ENCODE measurements at regions not wholly inside any gene's neighbourhood (a gene's known extent, or its start where the extent isn't known, plus 50 kb on each side); places are given as distances from the start of the nearest gene placed in this dataset.
"Not testable (repeated sequence)": the region's sequence is repeated elsewhere in the genome, so short reads cannot be mapped to it uniquely, and the experiment has no call there.

GRCh38 chr11:33987545-33987944 lies 64.0 kb upstream of the CAPRIN1 start:
- Mint-ChIP-seq H3K9me3 (ENCODE audit: unreplicated experiment) (peaks cover 4% of the 10 kb centered on the region), H3K36me3 (ENCODE audit: low read depth, unreplicated experiment) (no peaks in the 10 kb centered on the region), H3K4me3 (ENCODE audit: unreplicated experiment) (no peak overlapping the region), H3K4me1 (ENCODE audit: low read depth, unreplicated experiment) (no peaks in the 10 kb centered on the region), H3K27ac (ENCODE audit: unreplicated experiment) (no peak overlapping the region), H3K27me3 (ENCODE audit: low read depth, unreplicated experiment) (no peaks in the 10 kb centered on the region)
- FAIRE-seq: no peak
- no peak overlapping the region for H3K4me2 ChIP-seq (ENCODE audit: low read length)
- H3K36me3 ChIP-seq (ENCODE audit: insufficient read depth, low read length): no peaks in the 10 kb centered on the region
- no peak overlapping the region for H3K9ac ChIP-seq (ENCODE audit: low read length)
- H2AFZ ChIP-seq (ENCODE audit: low read depth, low read length): no peak overlapping the region
- no peaks in the 10 kb centered on the region for H3K79me2 ChIP-seq (ENCODE audit: insufficient read depth, low read length)
- TF ChIP-seq EZH2 (IDR thresholded peaks at IDR 0.05; ENCODE audit: insufficient read depth, low read length) (no peak), CTCF (IDR thresholded peaks at IDR 0.05; ENCODE audit: insufficient read depth, low read depth, low read length) (no peak)
- DNase-seq (ENCODE audit: low read depth): no peak
- H3K4me3 ChIP-seq (ENCODE audit: insufficient read depth, low read depth, low read length): no peak overlapping the region
- H3K27ac ChIP-seq (ENCODE audit: low read depth, low read length): no peak overlapping the region
- no peaks in the 10 kb centered on the region for H3K4me1 ChIP-seq (ENCODE audit: insufficient read depth, low read length)
- no peaks in the 10 kb centered on the region for H3K27me3 ChIP-seq (ENCODE audit: insufficient read depth, low read length)
- H4K20me1 ChIP-seq (ENCODE audit: insufficient read depth, low read length): no peaks in the 10 kb centered on the region
- H3K9me3 ChIP-seq (ENCODE audit: insufficient read depth, low read depth, low read length): no peaks in the 10 kb centered on the region

- not testable (repeated sequence) for H3K79me2 ChIP-seq (ENCODE audit: insufficient read depth, low read length); H3K36me3 Mint-ChIP-seq (ENCODE audit: low read depth, unreplicated experiment); H3K9me3 ChIP-seq (ENCODE audit: insufficient read depth, low read depth, low read length); H3K27me3 ChIP-seq (ENCODE audit: insufficient read depth, low read length); H3K4me1 ChIP-seq (ENCODE audit: insufficient read depth, low read length); H3K27ac Mint-ChIP-seq (ENCODE audit: unreplicated experiment); H3K4me3 Mint-ChIP-seq (ENCODE audit: unreplicated experiment); H3K27me3 Mint-ChIP-seq (ENCODE audit: low read depth, unreplicated experiment); H3K4me1 Mint-ChIP-seq (ENCODE audit: low read depth, unreplicated experiment); H3K4me2 ChIP-seq (ENCODE audit: low read length); H3K4me3 ChIP-seq (ENCODE audit: insufficient read depth, low read depth, low read length); DNase-seq (ENCODE audit: low read depth); H2AFZ ChIP-seq (ENCODE audit: low read depth, low read length); H4K20me1 ChIP-seq (ENCODE audit: insufficient read depth, low read length); H3K9ac ChIP-seq (ENCODE audit: low read length); H3K9me3 Mint-ChIP-seq (ENCODE audit: unreplicated experiment); H3K27ac ChIP-seq (ENCODE audit: low read depth, low read length); FAIRE-seq; H3K36me3 ChIP-seq (ENCODE audit: insufficient read depth, low read length)
These were observed 64.7 kb upstream of the CAPRIN1 start for GRCh38 chr11:33986597-33987501.

- TF ChIP-seq EZH2 (IDR thresholded peaks at IDR 0.05; ENCODE audit: insufficient read depth, low read length) (no peak), CTCF (IDR thresholded peaks at IDR 0.05; ENCODE audit: insufficient read depth, low read depth, low read length) (peak; percentile 10)
- H3K79me2 ChIP-seq (ENCODE audit: insufficient read depth, low read length): no peaks in the 10 kb centered on the region
- no peak overlapping the region for H2AFZ ChIP-seq (ENCODE audit: low read depth, low read length)
- DNase-seq (ENCODE audit: low read depth) (no peak), FAIRE-seq (no peak)
- Mint-ChIP-seq H3K4me3 (ENCODE audit: unreplicated experiment) (no peak overlapping the region), H3K9me3 (ENCODE audit: unreplicated experiment) (no peaks in the 10 kb centered on the region), H3K27me3 (ENCODE audit: low read depth, unreplicated experiment) (peaks cover 3% of the 10 kb centered on the region), H3K36me3 (ENCODE audit: low read depth, unreplicated experiment) (no peaks in the 10 kb centered on the region), H3K27ac (ENCODE audit: unreplicated experiment) (no peak overlapping the region), H3K4me1 (ENCODE audit: low read depth, unreplicated experiment) (no peaks in the 10 kb centered on the region)
- peaks cover 8% of the 10 kb centered on the region for H3K27me3 ChIP-seq (ENCODE audit: insufficient read depth, low read length)
- no peak overlapping the region for H3K9ac ChIP-seq (ENCODE audit: low read length)
- H3K4me3 ChIP-seq (ENCODE audit: insufficient read depth, low read depth, low read length): no peak overlapping the region
- no peak overlapping the region for H3K4me2 ChIP-seq (ENCODE audit: low read length)
- no peaks in the 10 kb centered on the region for H3K4me1 ChIP-seq (ENCODE audit: insufficient read depth, low read length)
- no peaks in the 10 kb centered on the region for H3K9me3 ChIP-seq (ENCODE audit: insufficient read depth, low read depth, low read length)
- H3K27ac ChIP-seq (ENCODE audit: low read depth, low read length): no peak overlapping the region
- no peaks in the 10 kb centered on the region for H4K20me1 ChIP-seq (ENCODE audit: insufficient read depth, low read length)
- H3K36me3 ChIP-seq (ENCODE audit: insufficient read depth, low read length): no peaks in the 10 kb centered on the region
These were observed 66.7 kb upstream of the CAPRIN1 start for GRCh38 chr11:33984682-33985389.

All from astrocyte (in vitro differentiated cells and primary cell).